Mesothelial cell of epicardium (in vitro differentiated cells): ENCODE measurements at regions not wholly inside any gene's neighbourhood (a gene's known extent, or its start where the extent isn't known, plus 50 kb on each side); places are given as distances from the start of the nearest gene placed in this dataset.
"Not testable (repeated sequence)": the region's sequence is repeated elsewhere in the genome, so short reads cannot be mapped to it uniquely, and the experiment has no call there.

Experiments used
- DNase-seq, 2 experiments: peaks; one replicate each; pipeline ENCODE4 v3.0.0; 2021; ENCODE audit warnings: low spot score in 2 of 2; ENCODE audit not compliant: unreplicated experiment in 2 of 2
- H3K27ac Mint-ChIP-seq: 2 replicates; pipeline ENCODE4 v1.8.0; 2021; ENCODE audit warnings: mixed read lengths
- H3K27me3 Mint-ChIP-seq: 2 replicates; pipeline ENCODE4 v1.8.0; 2021; ENCODE audit warnings: low read depth, mixed read lengths
- H3K36me3 Mint-ChIP-seq: 2 replicates; pipeline ENCODE4 v1.8.0; 2021; ENCODE audit warnings: mixed read lengths
- H3K4me1 Mint-ChIP-seq: 2 replicates; pipeline ENCODE4 v1.8.0; 2021; ENCODE audit warnings: mixed read lengths
- H3K4me3 Mint-ChIP-seq: 2 replicates; pipeline ENCODE4 v1.8.0; 2021; ENCODE audit warnings: mild to moderate bottlenecking, moderate library complexity, mixed read lengths
- H3K9me3 Mint-ChIP-seq: 2 replicates; pipeline ENCODE4 v1.8.0; 2021; ENCODE audit warnings: mixed read lengths
- CTCF ChIP-seq: fragments of 200-600 bp; sonication (generic); IDR thresholded peaks from one replicate; pipeline ENCODE4 v1.5.0; 2021; ENCODE audit warnings: antibody characterized with exemption; ENCODE audit not compliant: unreplicated experiment

- no peaks in the 10 kb centered on the region for H3K27me3 Mint-ChIP-seq
- H3K9me3 Mint-ChIP-seq: no peaks in the 10 kb centered on the region
- DNase-seq: no peak
- no peak for TF ChIP-seq CTCF
- no peak overlapping the region for H3K4me3 Mint-ChIP-seq
- no peaks in the 10 kb centered on the region for H3K4me1 Mint-ChIP-seq
- no peaks in the 10 kb centered on the region for H3K36me3 Mint-ChIP-seq
- H3K27ac Mint-ChIP-seq: no peak overlapping the region
These were observed 269.0 kb downstream of the GOLGA6L6 start for GRCh38 chr15:20272422-20273184.

DNA sequence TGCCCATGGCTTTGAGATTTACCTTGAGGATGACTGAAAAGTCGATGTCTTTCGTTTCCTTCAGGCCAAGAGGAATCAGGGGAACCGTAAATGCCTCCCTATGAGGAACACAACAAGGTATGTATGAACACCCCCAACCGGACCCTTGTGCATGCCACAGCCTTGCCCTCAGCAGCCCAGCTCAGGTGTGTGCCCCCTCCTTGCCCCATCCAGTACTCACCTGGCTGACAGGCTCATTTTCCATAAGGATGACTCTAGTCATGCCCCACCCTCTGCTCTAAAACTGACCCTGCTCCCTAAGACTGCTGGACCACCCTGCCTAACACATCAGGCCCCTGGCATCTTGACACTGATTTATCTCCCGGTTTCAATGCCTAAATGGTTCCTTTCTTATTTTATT, 270.0 kb downstream of the GOLGA6L6 start:
- no peak for DNase-seq
- Mint-ChIP-seq H3K36me3 (no peaks in the 10 kb centered on the region), H3K4me1 (no peaks in the 10 kb centered on the region), H3K4me3 (no peak overlapping the region), H3K27me3 (no peaks in the 10 kb centered on the region), H3K9me3 (no peaks in the 10 kb centered on the region), H3K27ac (no peak overlapping the region)
- no peak for TF ChIP-seq CTCF

DNA sequence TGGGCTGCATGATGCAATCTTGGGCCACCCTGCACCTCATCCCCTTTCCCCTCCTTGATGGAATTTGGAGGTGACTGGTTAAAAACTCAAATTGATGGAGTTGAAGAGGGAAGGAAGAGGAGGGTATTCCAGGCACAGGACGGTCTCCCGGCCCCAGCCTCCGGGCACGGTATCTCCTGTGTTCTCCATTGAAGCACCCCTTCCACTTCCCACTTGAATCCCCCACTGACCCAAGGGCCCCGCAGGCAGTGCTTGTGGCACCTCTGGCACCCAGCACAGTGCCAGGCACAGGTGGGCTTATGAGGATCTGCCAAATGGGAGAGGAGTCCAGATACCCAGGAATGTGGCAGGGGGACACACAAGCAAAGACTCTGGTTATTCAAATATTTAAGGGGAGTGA, 271.6 kb downstream of the GOLGA6L6 start:
- H3K9me3 Mint-ChIP-seq, H3K4me1 Mint-ChIP-seq, H3K36me3 Mint-ChIP-seq, H3K4me3 Mint-ChIP-seq, H3K27ac Mint-ChIP-seq, H3K27me3 Mint-ChIP-seq, DNase-seq: not testable (repeated sequence)

GRCh38 chr15:20267996-20268395, 273.6 kb downstream of the GOLGA6L6 start:
- H3K27me3 Mint-ChIP-seq, H3K4me3 Mint-ChIP-seq, DNase-seq, H3K27ac Mint-ChIP-seq, H3K4me1 Mint-ChIP-seq, H3K9me3 Mint-ChIP-seq, H3K36me3 Mint-ChIP-seq: not testable (repeated sequence)

GRCh38 chr15:20267051-20267730, 274.4 kb downstream of the GOLGA6L6 start:
- H3K27ac Mint-ChIP-seq, H3K4me3 Mint-ChIP-seq, DNase-seq, H3K4me1 Mint-ChIP-seq, H3K36me3 Mint-ChIP-seq, H3K9me3 Mint-ChIP-seq, H3K27me3 Mint-ChIP-seq: not testable (repeated sequence)

DNA sequence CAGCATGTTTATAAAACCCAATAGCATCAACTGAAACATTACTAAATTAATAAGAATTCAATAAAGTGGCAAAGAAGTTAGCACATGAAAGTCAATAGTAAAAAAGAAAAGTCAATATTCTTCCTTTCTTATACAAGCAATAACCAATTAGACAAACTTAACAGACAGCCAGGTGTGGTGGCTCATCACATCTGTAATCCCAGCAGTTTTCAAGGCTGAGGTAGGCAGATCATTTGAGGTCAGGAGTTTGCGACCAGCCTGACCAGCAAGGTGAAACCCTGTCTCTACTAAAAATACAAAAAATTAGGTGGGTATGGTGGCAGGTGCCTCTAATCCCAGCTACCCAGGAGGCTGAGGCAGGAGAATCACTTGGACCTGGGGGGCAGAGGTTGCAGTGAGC, 275.9 kb downstream of the GOLGA6L6 start:
- not testable (repeated sequence) for H3K9me3 Mint-ChIP-seq, DNase-seq, H3K27ac Mint-ChIP-seq, H3K27me3 Mint-ChIP-seq, H3K4me3 Mint-ChIP-seq, H3K4me1 Mint-ChIP-seq, H3K36me3 Mint-ChIP-seq

GRCh38 chr15:20261321-20262280, 280.0 kb downstream of the GOLGA6L6 start:
- peaks cover 20% of the 10 kb centered on the region for H3K9me3 Mint-ChIP-seq
- not testable (repeated sequence) for H3K4me3 Mint-ChIP-seq, H3K27ac Mint-ChIP-seq, H3K27me3 Mint-ChIP-seq, H3K4me1 Mint-ChIP-seq, DNase-seq
- peaks cover 12% of the 10 kb centered on the region for H3K36me3 Mint-ChIP-seq

DNA sequence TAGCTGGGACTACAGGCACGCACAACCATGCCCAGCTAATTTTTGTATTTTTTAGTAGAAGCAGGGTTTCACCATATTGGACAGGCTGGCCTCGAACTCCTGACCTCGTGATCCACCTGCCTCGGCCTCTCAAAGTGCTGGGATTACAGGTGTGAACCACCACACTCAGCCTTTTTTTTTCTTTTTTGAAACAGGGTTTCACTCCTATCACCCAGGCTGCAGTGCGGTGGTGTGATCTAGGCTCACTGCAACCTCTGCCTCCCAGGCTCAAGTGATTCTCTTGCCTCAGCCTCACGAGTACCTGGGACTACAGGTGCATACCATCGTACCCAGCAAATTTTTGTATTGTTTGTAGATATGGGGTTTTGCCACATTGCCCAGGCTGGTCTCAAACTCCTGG, 280.9 kb downstream of the GOLGA6L6 start:
- peaks cover 13% of the 10 kb centered on the region for H3K36me3 Mint-ChIP-seq
- not testable (repeated sequence) for H3K4me1 Mint-ChIP-seq, DNase-seq, H3K4me3 Mint-ChIP-seq, H3K27me3 Mint-ChIP-seq, H3K27ac Mint-ChIP-seq
- H3K9me3 Mint-ChIP-seq: peaks cover 19% of the 10 kb centered on the region

GRCh38 chr15:20259559-20260190, 281.9 kb downstream of the GOLGA6L6 start:
- peaks cover 14% of the 10 kb centered on the region for H3K36me3 Mint-ChIP-seq
- not testable (repeated sequence) for H3K27ac Mint-ChIP-seq, DNase-seq, H3K4me1 Mint-ChIP-seq, H3K27me3 Mint-ChIP-seq, H3K4me3 Mint-ChIP-seq
- H3K9me3 Mint-ChIP-seq: peaks cover 23% of the 10 kb centered on the region

- DNase-seq, H3K4me3 Mint-ChIP-seq, H3K27me3 Mint-ChIP-seq, H3K4me1 Mint-ChIP-seq, H3K27ac Mint-ChIP-seq: not testable (repeated sequence)
- Mint-ChIP-seq H3K9me3 (peaks cover 41% of the 10 kb centered on the region), H3K36me3 (peaks cover 20% of the 10 kb centered on the region)
These were observed 285.2 kb downstream of the GOLGA6L6 start for GRCh38 chr15:20256394-20256793.

DNA sequence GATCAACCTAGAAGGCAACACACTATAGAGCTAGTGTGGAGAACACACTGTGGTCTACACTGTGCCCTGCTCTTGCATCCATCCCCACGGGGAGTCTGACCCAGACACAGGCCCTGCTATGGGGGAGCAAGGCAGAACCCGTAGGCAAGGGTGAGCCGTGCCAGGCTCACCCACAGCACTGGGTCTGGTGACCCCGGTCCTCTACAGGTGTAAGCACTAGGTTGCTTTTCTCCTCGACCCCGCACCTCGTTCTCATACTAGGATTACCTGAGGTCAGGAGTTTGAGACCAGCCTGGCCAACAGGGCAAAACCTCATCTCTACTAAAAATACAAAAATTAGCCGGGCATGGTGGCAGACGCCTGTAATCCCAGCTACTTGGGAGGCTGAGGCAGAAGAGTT, 286.0 kb downstream of the GOLGA6L6 start:
- not testable (repeated sequence) for H3K27me3 Mint-ChIP-seq

More for the DNA sequence above, 286.0 kb downstream of the GOLGA6L6 start:
- not testable (repeated sequence) for H3K4me1 Mint-ChIP-seq, H3K4me3 Mint-ChIP-seq, H3K27ac Mint-ChIP-seq, DNase-seq
- Mint-ChIP-seq H3K36me3 (peaks cover 20% of the 10 kb centered on the region), H3K9me3 (peaks cover 47% of the 10 kb centered on the region)
